Stimulated activated CD4-positive, alpha-beta T cell treated with anti-CD3 and anti-CD28 coated beads, Interleukin-1b, Interleukin-23, amount 100 ng/mL, for 4 hours (primary cell): ENCODE measurements at regions not wholly inside any gene's neighbourhood (a gene's known extent, or its start where the extent isn't known, plus 50 kb on each side); places are given as distances from the start of the nearest gene placed in this dataset.

Experiments used
- DNase-seq, 2 donors: peaks; one replicate each; pipeline ENCODE4 v3.0.0-alpha.2; 2020; ENCODE audit warnings: low read depth in 2 of 2

GRCh38 chr3:118754406-118755252 is 280.0 kb downstream of the IGSF11 start:
- no peak for DNase-seq

- no peak for DNase-seq
These were observed 279.3 kb downstream of the IGSF11 start for GRCh38 chr3:118755253-118755801.

- DNase-seq: no peak
These were observed 273.9 kb downstream of the IGSF11 start for GRCh38 chr3:118760585-118761290.

- DNase-seq: no peak
These were observed 273.4 kb downstream of the IGSF11 start for GRCh38 chr3:118761291-118761606.

GRCh38 chr3:118765636-118766305 is 268.9 kb downstream of the IGSF11 start:
- DNase-seq: no peak

- DNase-seq: no peak
These were observed 268.4 kb downstream of the IGSF11 start for GRCh38 chr3:118766306-118766669.

- no peak for DNase-seq
These were observed 262.6 kb downstream of the IGSF11 start for GRCh38 chr3:118772036-118772435.

- no peak for DNase-seq
These were observed 262.1 kb downstream of the IGSF11 start for GRCh38 chr3:118772547-118773011.

- DNase-seq: no peak
These were observed 259.6 kb downstream of the IGSF11 start for GRCh38 chr3:118775021-118775420.

- DNase-seq: no peak
These were observed 256.4 kb downstream of the IGSF11 start for GRCh38 chr3:118778201-118778600.

GRCh38 chr3:118781232-118781631 is 253.4 kb downstream of the IGSF11 start:
- DNase-seq: no peak

GRCh38 chr3:118781839-118782238 is 252.8 kb downstream of the IGSF11 start:
- DNase-seq: no peak

GRCh38 chr3:118782755-118783202 is 251.9 kb downstream of the IGSF11 start:
- no peak for DNase-seq

- no peak for DNase-seq
These were observed 249.2 kb downstream of the IGSF11 start for GRCh38 chr3:118785415-118785814.

- no peak for DNase-seq
These were observed 243.4 kb downstream of the IGSF11 start for GRCh38 chr3:118791246-118791645.

- DNase-seq: no peak
These were observed 242.5 kb downstream of the IGSF11 start for GRCh38 chr3:118792191-118792590.

GRCh38 chr3:118793176-118793575 is 241.5 kb downstream of the IGSF11 start:
- DNase-seq: no peak

- DNase-seq: no peak
These were observed 235.3 kb downstream of the IGSF11 start for GRCh38 chr3:118799303-118799702.

GRCh38 chr3:118801899-118802298 is 232.7 kb downstream of the IGSF11 start:
- no peak for DNase-seq

- DNase-seq: no peak
These were observed 232.1 kb downstream of the IGSF11 start for GRCh38 chr3:118802325-118803095.

- no peak for DNase-seq
These were observed 231.6 kb downstream of the IGSF11 start for GRCh38 chr3:118803096-118803476.

GRCh38 chr3:118805007-118805406 is 229.6 kb downstream of the IGSF11 start:
- DNase-seq: no peak
